SU-DHL-6 (cell line): ENCODE measurements at regions not wholly inside any gene's neighbourhood (a gene's known extent, or its start where the extent isn't known, plus 50 kb on each side); places are given as distances from the start of the nearest gene placed in this dataset.

Experiments used
- H2AFZ ChIP-seq: fragments of 200-600 bp; sonication (generic); 2 replicates; pipeline ENCODE4 v1.6.1; 2014; ENCODE audit warnings: low read depth, mild to moderate bottlenecking, moderate library complexity, mixed read lengths, antibody characterized with exemption, low read length; ENCODE audit not compliant: severe bottlenecking
- H3F3A ChIP-seq: fragments of 200-600 bp; shearing (Covaris generic); 2 replicates; pipeline ENCODE4 v1.6.0; 2016; ENCODE audit warnings: antibody characterized with exemption, mild to moderate bottlenecking; ENCODE audit not compliant: insufficient read depth
- H3K27ac ChIP-seq: fragments of 200-600 bp; sonication (generic); 2 replicates; pipeline ENCODE4 v1.5.1; 2016; ENCODE audit warnings: low read depth, mild to moderate bottlenecking, low read length, moderate library complexity, mixed read lengths
- H3K27me3 ChIP-seq: fragments of 200-600 bp; sonication (generic), shearing (Covaris generic); 2 replicates; pipeline ENCODE4 v1.6.0; 2014; ENCODE audit warnings: mild to moderate bottlenecking, low read length
- H3K36me3 ChIP-seq: fragments of 200-600 bp; sonication (generic); 2 replicates; pipeline ENCODE4 v1.6.1; 2014; ENCODE audit warnings: mild to moderate bottlenecking, low read length, mixed read lengths
- H3K4me2 ChIP-seq: fragments of 300-600, 200-600 bp; shearing (Covaris generic), sonication (generic); 2 replicates; pipeline ENCODE4 v1.6.0; 2014; ENCODE audit warnings: low read length, low read depth, mild to moderate bottlenecking; ENCODE audit not compliant: poor library complexity, severe bottlenecking
- H3K4me3 ChIP-seq: fragments of 200-600 bp; sonication (generic); 2 replicates; pipeline ENCODE4 v1.5.1; 2014; ENCODE audit warnings: antibody characterized with exemption, low read length, mild to moderate bottlenecking, mixed read lengths; ENCODE audit not compliant: insufficient read depth, poor library complexity, severe bottlenecking
- H3K79me2 ChIP-seq: fragments of 200-600 bp; sonication (generic); 2 replicates; pipeline ENCODE4 v1.6.1; 2014; ENCODE audit warnings: mild to moderate bottlenecking, low read length, moderate library complexity; ENCODE audit not compliant: insufficient read depth
- H3K9ac ChIP-seq: fragments of 200-600 bp; sonication (generic); 2 replicates; pipeline ENCODE4 v1.7.0; 2014; ENCODE audit warnings: mild to moderate bottlenecking, low read length
- H3K9me2 ChIP-seq: fragments of 200-600 bp; sonication (generic); replicated peaks from 2 replicates; pipeline ENCODE4 v1.6.1; 2014; ENCODE audit warnings: low read length; ENCODE audit not compliant: insufficient read depth
- H3K9me3 ChIP-seq: fragments of 200-600 bp; sonication (generic); 2 replicates; pipeline ENCODE4 v1.6.1; 2014; ENCODE audit warnings: low read length, mixed read lengths; ENCODE audit not compliant: insufficient read depth
- H4K20me1 ChIP-seq: fragments of 200-600 bp; sonication (generic); 2 replicates; pipeline ENCODE4 v1.6.1; 2014; ENCODE audit warnings: low read depth, mild to moderate bottlenecking, antibody characterized with exemption, low read length, moderate library complexity, mixed read lengths
- CTCF ChIP-seq: fragments of 200-600 bp; sonication (generic); IDR thresholded peaks from one replicate; pipeline ENCODE4 v1.5.1; 2017; ENCODE audit warnings: antibody characterized with exemption, mild to moderate bottlenecking, low read length, moderate library complexity; ENCODE audit not compliant: insufficient read depth, poor library complexity, severe bottlenecking
- EZH2phosphoT487 ChIP-seq: fragments of 200-600 bp; sonication (generic), shearing (Covaris generic); conservative IDR thresholded peaks from 2 replicates; pipeline ENCODE4 v1.6.1; 2018; ENCODE audit warnings: mild to moderate bottlenecking, antibody characterized with exemption, low read length, moderate library complexity, mixed read lengths

GRCh38 chr18:78703291-78703690 lies 276.3 kb upstream of the SALL3 start:
- no peaks in the 10 kb centered on the region for H3K27me3 ChIP-seq
- no peak for TF ChIP-seq CTCF
- TF ChIP-seq EZH2phosphoT487 = no peak
- H4K20me1 ChIP-seq = no peaks in the 10 kb centered on the region
- H3K27ac ChIP-seq = no peak overlapping the region
- H3K79me2 ChIP-seq = no peaks in the 10 kb centered on the region
- no peaks in the 10 kb centered on the region for H3F3A ChIP-seq
- H3K36me3 ChIP-seq = no peaks in the 10 kb centered on the region
- no peaks in the 10 kb centered on the region for H3K9me3 ChIP-seq
- no peak overlapping the region for H3K4me2 ChIP-seq
- no peak overlapping the region for H2AFZ ChIP-seq
- no peak overlapping the region for H3K9ac ChIP-seq
- H3K4me3 ChIP-seq = no peak overlapping the region
- H3K9me2 ChIP-seq = no peaks in the 10 kb centered on the region

GRCh38 chr18:78704971-78705461 lies 274.6 kb upstream of the SALL3 start:
- H3K36me3 ChIP-seq = no peaks in the 10 kb centered on the region
- H3K9me2 ChIP-seq = no peaks in the 10 kb centered on the region
- no peaks in the 10 kb centered on the region for H3K27me3 ChIP-seq
- H3K9me3 ChIP-seq = no peaks in the 10 kb centered on the region
- H4K20me1 ChIP-seq = no peaks in the 10 kb centered on the region
- H3K4me2 ChIP-seq = no peak overlapping the region
- no peak for TF ChIP-seq CTCF
- TF ChIP-seq EZH2phosphoT487 = no peak
- no peaks in the 10 kb centered on the region for H3F3A ChIP-seq
- H3K9ac ChIP-seq = no peak overlapping the region
- no peak overlapping the region for H2AFZ ChIP-seq
- H3K4me3 ChIP-seq = no peak overlapping the region
- no peaks in the 10 kb centered on the region for H3K79me2 ChIP-seq
- no peak overlapping the region for H3K27ac ChIP-seq

GRCh38 chr18:78709261-78709809 lies 270.3 kb upstream of the SALL3 start:
- H3F3A ChIP-seq = no peaks in the 10 kb centered on the region
- no peaks in the 10 kb centered on the region for H3K79me2 ChIP-seq
- H3K9me2 ChIP-seq = no peaks in the 10 kb centered on the region
- H4K20me1 ChIP-seq = no peaks in the 10 kb centered on the region
- no peak for TF ChIP-seq CTCF
- no peak for TF ChIP-seq EZH2phosphoT487
- no peaks in the 10 kb centered on the region for H3K36me3 ChIP-seq
- no peak overlapping the region for H3K27ac ChIP-seq
- H2AFZ ChIP-seq = no peak overlapping the region
- H3K4me2 ChIP-seq = no peak overlapping the region
- H3K9ac ChIP-seq = no peak overlapping the region
- no peaks in the 10 kb centered on the region for H3K9me3 ChIP-seq
- H3K27me3 ChIP-seq = no peaks in the 10 kb centered on the region
- H3K4me3 ChIP-seq = no peak overlapping the region
